Umbilical cord (tissue), 1 donor: ENCODE measurements at regions not wholly inside any gene's neighbourhood (a gene's known extent, or its start where the extent isn't known, plus 50 kb on each side); places are given as distances from the start of the nearest gene placed in this dataset.
"Not testable (repeated sequence)": the region's sequence is repeated elsewhere in the genome, so short reads cannot be mapped to it uniquely, and the experiment has no call there.

Experiments used
- DNase-seq: peaks from one replicate; pipeline ENCODE4 v3.0.0-alpha.2; 2015; ENCODE audit warnings: low spot score

- peak; percentile 20 for DNase-seq
Measured at GRCh38 chr17:51347851-51348584, 87.7 kb downstream of the UTP18 start.

GRCh38 chr17:51351080-51351479 is 90.7 kb downstream of the UTP18 start:
- DNase-seq = peak; percentile 55

- peak; percentile 94 for DNase-seq
Measured at GRCh38 chr17:51351890-51352289, 91.5 kb downstream of the UTP18 start.

GRCh38 chr17:51352798-51353197 is 92.5 kb downstream of the UTP18 start:
- DNase-seq = no peak

GRCh38 chr17:51353296-51353695 is 93.0 kb downstream of the UTP18 start:
- peak; percentile 55 for DNase-seq

GRCh38 chr17:51354936-51355335 is 94.6 kb downstream of the UTP18 start:
- peak; percentile 69 for DNase-seq

GRCh38 chr17:51355441-51356410 is 95.4 kb downstream of the UTP18 start:
- DNase-seq = peak; percentile 79

GRCh38 chr17:51359055-51359454 is 98.7 kb downstream of the UTP18 start:
- DNase-seq = no peak

GRCh38 chr17:51362811-51363585 is 102.7 kb downstream of the UTP18 start:
- DNase-seq = peak; percentile 48

- no peak for DNase-seq
Measured at GRCh38 chr17:51365090-51365489, 104.7 kb downstream of the UTP18 start.

- no peak for DNase-seq
Measured at GRCh38 chr17:51366866-51367265, 106.5 kb downstream of the UTP18 start.

GRCh38 chr17:51367836-51368235 is 107.5 kb downstream of the UTP18 start:
- DNase-seq = not testable (repeated sequence)

GRCh38 chr17:51371732-51372151 is 111.4 kb downstream of the UTP18 start:
- peak; percentile 72 for DNase-seq

- DNase-seq = peak; percentile 23
Measured at GRCh38 chr17:51372345-51373004, 112.1 kb downstream of the UTP18 start.

- no peak for DNase-seq
Measured at GRCh38 chr17:51373489-51374152, 113.3 kb downstream of the UTP18 start.

- no peak for DNase-seq
Measured at GRCh38 chr17:51374209-51374608, 113.9 kb downstream of the UTP18 start.

- DNase-seq = no peak
Measured at GRCh38 chr17:51375771-51376170, 115.4 kb downstream of the UTP18 start.

GRCh38 chr17:51376739-51377138 is 116.4 kb downstream of the UTP18 start:
- DNase-seq = no peak

GRCh38 chr17:51381262-51381661 is 120.9 kb downstream of the UTP18 start:
- no peak for DNase-seq

- no peak for DNase-seq
Measured at GRCh38 chr17:51385208-51385607, 124.9 kb downstream of the UTP18 start.

- DNase-seq = no peak
Measured at GRCh38 chr17:51387582-51387981, 127.2 kb downstream of the UTP18 start.
